MCF 10A (cell line): ENCODE measurements at regions not wholly inside any gene's neighbourhood (a gene's known extent, or its start where the extent isn't known, plus 50 kb on each side); places are given as distances from the start of the nearest gene placed in this dataset.

Experiments used
- BruUV-seq: library from RNA; stranded (reverse); fragments of 400-500 nt; replicated peaks from 2 replicates; lab custom pipeline; 2021; lab: Mats Ljungman, UMichigan
- CTCF ChIA-PET: fragments of 300-600 bp; sonication (Branson Sonifier 250); formaldehyde crosslinking; extraction: SDS; loops from one replicate; lab custom pipeline; 2021; ENCODE audit warnings: antibody characterized with exemption, inconsistent platforms; lab: Yijun Ruan, JAX
- POLR2A ChIA-PET: fragments of 300-600, 350-650 bp; sonication (Branson Sonifier 250); formaldehyde crosslinking; extraction: SDS; loops from one replicate; lab custom pipeline; 2020; ENCODE audit warnings: antibody characterized with exemption, inconsistent platforms; lab: Yijun Ruan, JAX
- DNase-seq: peaks from one replicate; pipeline ENCODE4 v3.0.0-alpha.2; 2018; ENCODE audit not compliant: unreplicated experiment
- H3K27ac Mint-ChIP-seq: one replicate; pipeline ENCODE4 v1.8.0; 2022; ENCODE audit warnings: mild to moderate bottlenecking, low read depth, mixed read lengths; ENCODE audit not compliant: unreplicated experiment
- H3K27me3 Mint-ChIP-seq: one replicate; pipeline ENCODE4 v1.8.0; 2022; ENCODE audit warnings: mixed read lengths; ENCODE audit not compliant: insufficient read depth, unreplicated experiment
- H3K36me3 Mint-ChIP-seq: one replicate; pipeline ENCODE4 v1.8.0; 2022; ENCODE audit warnings: mild to moderate bottlenecking, moderate library complexity, mixed read lengths; ENCODE audit not compliant: insufficient read depth, unreplicated experiment
- H3K4me1 Mint-ChIP-seq: one replicate; pipeline ENCODE4 v1.8.0; 2022; ENCODE audit warnings: mixed read lengths; ENCODE audit not compliant: insufficient read depth, unreplicated experiment
- H3K4me3 Mint-ChIP-seq: one replicate; pipeline ENCODE4 v1.8.0; 2022; ENCODE audit warnings: mild to moderate bottlenecking, moderate library complexity, mixed read lengths; ENCODE audit not compliant: unreplicated experiment
- H3K9me3 Mint-ChIP-seq: one replicate; pipeline ENCODE4 v1.8.0; 2022; ENCODE audit warnings: mixed read lengths; ENCODE audit not compliant: unreplicated experiment
- intact Hi-C: fragments of 100-400 bp; cut with micrococcal nuclease; formaldehyde crosslinking; loops from 2 replicates; pipeline ENCODE4 v1.14.1; 2022
- TF ChIP-seq, protein P1 (sequence below): fragments of 200-600 bp; IDR thresholded peaks from one replicate; pipeline ENCODE4 v1.8.0; 2022; ENCODE audit warnings: antibody characterized with exemption, mild to moderate bottlenecking; ENCODE audit not compliant: unreplicated experiment

- Mint-ChIP-seq H3K9me3 (no peaks in the 10 kb centered on the region), H3K4me3 (no peak overlapping the region), H3K4me1 (no peaks in the 10 kb centered on the region), H3K36me3 (no peaks in the 10 kb centered on the region), H3K27me3 (no peaks in the 10 kb centered on the region), H3K27ac (no peak overlapping the region)
- CTCF ChIA-PET = interaction anchor here (0.7 kb wide), 1 partner anchor 41 kb away, joined by 3 read pairs; no protein-coding TSS in a partner anchor
- POLR2A ChIA-PET = no interaction called here
- no peak for DNase-seq
- TF ChIP-seq, protein P1, sequence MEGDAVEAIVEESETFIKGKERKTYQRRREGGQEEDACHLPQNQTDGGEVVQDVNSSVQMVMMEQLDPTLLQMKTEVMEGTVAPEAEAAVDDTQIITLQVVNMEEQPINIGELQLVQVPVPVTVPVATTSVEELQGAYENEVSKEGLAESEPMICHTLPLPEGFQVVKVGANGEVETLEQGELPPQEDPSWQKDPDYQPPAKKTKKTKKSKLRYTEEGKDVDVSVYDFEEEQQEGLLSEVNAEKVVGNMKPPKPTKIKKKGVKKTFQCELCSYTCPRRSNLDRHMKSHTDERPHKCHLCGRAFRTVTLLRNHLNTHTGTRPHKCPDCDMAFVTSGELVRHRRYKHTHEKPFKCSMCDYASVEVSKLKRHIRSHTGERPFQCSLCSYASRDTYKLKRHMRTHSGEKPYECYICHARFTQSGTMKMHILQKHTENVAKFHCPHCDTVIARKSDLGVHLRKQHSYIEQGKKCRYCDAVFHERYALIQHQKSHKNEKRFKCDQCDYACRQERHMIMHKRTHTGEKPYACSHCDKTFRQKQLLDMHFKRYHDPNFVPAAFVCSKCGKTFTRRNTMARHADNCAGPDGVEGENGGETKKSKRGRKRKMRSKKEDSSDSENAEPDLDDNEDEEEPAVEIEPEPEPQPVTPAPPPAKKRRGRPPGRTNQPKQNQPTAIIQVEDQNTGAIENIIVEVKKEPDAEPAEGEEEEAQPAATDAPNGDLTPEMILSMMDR = no peak
- intact Hi-C loops = no loop called here
- BruUV-seq = no TSS peak
Observed at GRCh38 chr4:134309715-134310114, 108.1 kb upstream of the PABPC4L start.

DNA sequence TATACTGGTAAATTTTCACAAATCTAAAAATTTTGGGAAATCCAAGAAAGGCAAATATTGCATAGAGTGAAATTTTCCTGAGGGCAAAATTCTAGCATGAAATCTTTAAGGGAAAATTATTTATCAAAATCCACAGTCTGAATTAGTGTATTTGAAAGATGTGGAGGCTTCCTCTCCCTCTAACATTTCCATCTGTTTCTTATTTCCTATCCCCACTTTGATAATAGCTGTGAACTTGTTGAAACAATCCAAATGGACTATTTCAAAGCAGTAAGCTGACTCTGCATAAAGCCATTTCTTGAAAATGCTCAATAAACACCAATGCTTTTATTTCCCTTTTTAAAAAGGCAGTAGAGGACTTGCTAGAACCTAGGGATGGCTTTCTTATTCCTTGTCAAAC is 107.3 kb upstream of the PABPC4L start:
- BruUV-seq = no TSS peak
- TF ChIP-seq, protein P1 = no peak
- DNase-seq = no peak
- Mint-ChIP-seq H3K9me3 (no peaks in the 10 kb centered on the region), H3K4me1 (no peaks in the 10 kb centered on the region), H3K27me3 (no peaks in the 10 kb centered on the region), H3K27ac (no peak overlapping the region), H3K4me3 (no peak overlapping the region), H3K36me3 (no peaks in the 10 kb centered on the region)
- intact Hi-C loops = no loop called here
- ChIA-PET POLR2A (no interaction called here), CTCF (interaction anchor here (0.6 to 1.2 kb wide), 3 partner anchors 11 to 241 kb away, joined by 3 read pairs; no protein-coding TSS in a partner anchor)

GRCh38 chr4:134298313-134298712 is 96.7 kb upstream of the PABPC4L start:
- no TSS peak for BruUV-seq
- no peak for DNase-seq
- Mint-ChIP-seq H3K4me3 (no peak overlapping the region), H3K27me3 (no peaks in the 10 kb centered on the region), H3K36me3 (no peaks in the 10 kb centered on the region), H3K4me1 (no peaks in the 10 kb centered on the region), H3K9me3 (peaks cover 15% of the 10 kb centered on the region), H3K27ac (no peak overlapping the region)
- intact Hi-C loops = no loop called here
- TF ChIP-seq, protein P1 = no peak
- ChIA-PET CTCF (interaction anchor here (1.4 kb wide), 1 partner anchor 10 kb away, joined by 3 read pairs; no protein-coding TSS in a partner anchor), POLR2A (no interaction called here)

- Mint-ChIP-seq H3K9me3 (peaks cover 15% of the 10 kb centered on the region), H3K27me3 (no peaks in the 10 kb centered on the region), H3K27ac (no peak overlapping the region), H3K4me3 (no peak overlapping the region), H3K36me3 (no peaks in the 10 kb centered on the region), H3K4me1 (no peaks in the 10 kb centered on the region)
- no TSS peak for BruUV-seq
- intact Hi-C loops = no loop called here
- TF ChIP-seq, protein P1 = no peak
- ChIA-PET POLR2A (no interaction called here), CTCF (interaction anchor here (1.4 kb wide), 1 partner anchor 11 kb away, joined by 3 read pairs; no protein-coding TSS in a partner anchor)
- no peak for DNase-seq
Observed at GRCh38 chr4:134297765-134298164, 96.2 kb upstream of the PABPC4L start.
